SKM-1 (cell line): ENCODE measurements at regions not wholly inside any gene's neighbourhood (a gene's known extent, or its start where the extent isn't known, plus 50 kb on each side); places are given as distances from the start of the nearest gene placed in this dataset.

Experiments used
- DNase-seq: peaks from one replicate; lab custom pipeline; 2025; ENCODE audit not compliant: unreplicated experiment; lab: John Stamatoyannopoulos, UW

GRCh38 chr2:208545403-208546042 is 138.9 kb downstream of the PTH2R start:
- no peak for DNase-seq

GRCh38 chr2:208546107-208546506 is 139.5 kb downstream of the PTH2R start:
- DNase-seq, result no peak

GRCh38 chr2:208546860-208547650 is 140.5 kb downstream of the PTH2R start:
- DNase-seq, result no peak

GRCh38 chr2:208548700-208549099 is 142.1 kb downstream of the PTH2R start:
- DNase-seq, result no peak

- no peak for DNase-seq
Measured at GRCh38 chr2:208549546-208550158, 143.1 kb downstream of the PTH2R start.

- no peak for DNase-seq
Measured at GRCh38 chr2:208552943-208553342, 146.4 kb downstream of the PTH2R start.

GRCh38 chr2:208556983-208557484 is 150.4 kb downstream of the PTH2R start:
- DNase-seq, result no peak

GRCh38 chr2:208565690-208566416 is 159.3 kb downstream of the PTH2R start:
- DNase-seq, result no peak

GRCh38 chr2:208568203-208568602 is 161.6 kb downstream of the PTH2R start:
- no peak for DNase-seq

- no peak for DNase-seq
Measured at GRCh38 chr2:208570066-208570465, 163.5 kb downstream of the PTH2R start.

GRCh38 chr2:208570851-208571763 is 164.5 kb downstream of the PTH2R start:
- no peak for DNase-seq

- DNase-seq, result no peak
Measured at GRCh38 chr2:208571764-208572131, 165.2 kb downstream of the PTH2R start.

- DNase-seq, result no peak
Measured at GRCh38 chr2:208573569-208573968, 167.0 kb downstream of the PTH2R start.

- DNase-seq, result no peak
Measured at GRCh38 chr2:208579678-208580077, 173.1 kb downstream of the PTH2R start.

GRCh38 chr2:208584378-208584985 is 177.9 kb downstream of the PTH2R start:
- no peak for DNase-seq

GRCh38 chr2:208586516-208586915 is 179.9 kb downstream of the PTH2R start:
- no peak for DNase-seq

- DNase-seq, result no peak
Measured at GRCh38 chr2:208594642-208595385, 188.2 kb downstream of the PTH2R start.

GRCh38 chr2:208595386-208596275 is 189.0 kb downstream of the PTH2R start:
- no peak for DNase-seq
